GM12878 (cell line): ENCODE measurements at regions not wholly inside any gene's neighbourhood (a gene's known extent, or its start where the extent isn't known, plus 50 kb on each side); places are given as distances from the start of the nearest gene placed in this dataset.

Experiments used
- ATAC-seq: fragments of 200-7000 bp; cut with Tn5 transposase; 3 replicates; pipeline ENCODE4 v1.9.1; 2020; ENCODE audit warnings: mild to moderate bottlenecking, moderate library complexity
- BruUV-seq: library from RNA; stranded (reverse); fragments of 400-500 nt; replicated peaks from 2 replicates; lab custom pipeline; 2021; lab: Mats Ljungman, UMichigan
- CTCF ChIA-PET: fragments of 300-600 bp; sonication (Branson Sonifier 250); formaldehyde crosslinking; extraction: SDS; loops from one replicate; lab custom pipeline; 2021; ENCODE audit warnings: inconsistent platforms; lab: Yijun Ruan, JAX
- POLR2A ChIA-PET: fragments of 350-600 bp; formaldehyde crosslinking; extraction: SDS; loops from one replicate; lab custom pipeline; 2021; ENCODE audit warnings: inconsistent platforms; lab: Charles Lee
- RAD21 ChIA-PET: fragments of 300-600 bp; sonication (Branson Sonifier 250); formaldehyde crosslinking; loops from one replicate; lab custom pipeline; 2023; ENCODE audit warnings: antibody characterized with exemption; ENCODE audit not compliant: unreplicated experiment; lab: Charles Lee
- SMC1A ChIA-PET: fragments of 300-600 bp; sonication (Branson Sonifier 250); formaldehyde crosslinking; loops from one replicate; lab custom pipeline; 2023; ENCODE audit not compliant: unreplicated experiment, uncharacterized antibody; lab: Charles Lee
- DNase-seq: peaks from one replicate; pipeline ENCODE4 v3.0.0-alpha.2; 2011; ENCODE audit warnings: low read depth, low spot score
- FAIRE-seq: peaks from 3 replicates; lab custom pipeline; 2011; peaks lifted over from hg19 to GRCh38; lab: Jason Lieb, UNC
- H2AFZ ChIP-seq: 2 replicates; pipeline ENCODE4 v1.6.0; 2011; ENCODE audit warnings: low read depth, low read length, control low read depth; ENCODE audit not compliant: control insufficient read depth
- H3K27ac ChIP-seq: 2 replicates; pipeline ENCODE4 v1.5.1; 2011; ENCODE audit warnings: control low read depth; ENCODE audit not compliant: control insufficient read depth, insufficient read depth
- H3K27me3 ChIP-seq, 2 experiments: replicated peaks in 1 of 2; 2 replicates each; pipeline versions ENCODE4 v1.6.0 to v1.6.1; 2011; ENCODE audit warnings: low read length in 1 of 2; ENCODE audit not compliant: control insufficient read depth in 2 of 2, insufficient read depth in 2 of 2
- H3K36me3 ChIP-seq, 2 experiments: 2 replicates each; pipeline ENCODE4 v1.5.1; 2011; ENCODE audit warnings: low read length in 1 of 2; ENCODE audit not compliant: control insufficient read depth in 2 of 2, insufficient read depth in 2 of 2
- H3K4me1 ChIP-seq: 2 replicates; pipeline ENCODE4 v1.6.1; 2011; ENCODE audit warnings: mild to moderate bottlenecking, low read length, moderate library complexity, mixed read lengths; ENCODE audit not compliant: control insufficient read depth, insufficient read depth
- H3K4me2 ChIP-seq: 2 replicates; pipeline ENCODE4 v1.6.0; 2011; ENCODE audit warnings: control low read depth; ENCODE audit not compliant: control insufficient read depth, insufficient read depth
- H3K4me3 ChIP-seq: fragments of 200-600 bp; sonication (generic); 2 replicates; pipeline ENCODE4 v1.5.1; 2016
- H3K79me2 ChIP-seq: 2 replicates; pipeline ENCODE4 v1.6.0; 2011; ENCODE audit warnings: low read length; ENCODE audit not compliant: control insufficient read depth, insufficient read depth
- H3K9ac ChIP-seq: 2 replicates; pipeline ENCODE4 v1.8.0; 2011; ENCODE audit warnings: low read length, control low read depth, mixed read lengths; ENCODE audit not compliant: control insufficient read depth, insufficient read depth
- H3K9me3 ChIP-seq: replicated peaks from 3 replicates; pipeline ENCODE4 v1.5.1; 2011; ENCODE audit warnings: mild to moderate bottlenecking, low read length; ENCODE audit not compliant: control insufficient read depth, insufficient read depth
- H4K20me1 ChIP-seq: 2 replicates; pipeline ENCODE4 v1.6.0; 2011; ENCODE audit not compliant: control insufficient read depth, insufficient read depth
- CHD2 ChIP-seq: IDR thresholded peaks from 2 replicates; pipeline ENCODE4 v1.6.1; 2011; ENCODE audit warnings: low read depth, low read length, improper control_type of control experiment, borderline replicate concordance
- CREB1 ChIP-seq: IDR thresholded peaks from 2 replicates; pipeline ENCODE4 v1.6.1; 2012; ENCODE audit warnings: low read depth, mild to moderate bottlenecking, inconsistent platforms
- EZH2 ChIP-seq: IDR thresholded peaks from 2 replicates; pipeline ENCODE4 v1.6.1; 2012; ENCODE audit warnings: low read depth, mild to moderate bottlenecking, control low read depth, inconsistent platforms, low read length, borderline replicate concordance; ENCODE audit not compliant: control insufficient read depth
- RFX5 ChIP-seq: IDR thresholded peaks from 2 replicates; pipeline ENCODE4 v1.6.1; 2011; ENCODE audit warnings: low read depth, low read length, improper control_type of control experiment
- WGBS: methylation state at CpG from one replicate; pipeline ENCODE4 v1.1.6; 2016; ENCODE audit warnings: low lambda C conversion rate; ENCODE audit not compliant: insufficient replicate concordance, insufficient coverage; ENCODE audit errors: missing lambda C conversion rate; 5-methylcytosine and 5-hydroxymethylcytosine counted together
- in situ Hi-C: fragments of 300-500 bp; cut with MboI; formaldehyde crosslinking; loops from 9 replicates; pipeline ENCODE4 v1.14.3; 2018; ENCODE audit warnings: mixed read lengths
- intact Hi-C: fragments of 100-400 bp; cut with micrococcal nuclease; formaldehyde crosslinking; loops from one replicate; pipeline ENCODE4 v1.14.2; 2022; ENCODE audit not compliant: unreplicated experiment
- TF ChIP-seq, protein P1 (sequence below): IDR thresholded peaks from 2 replicates; pipeline ENCODE4 v1.6.1; 2012; ENCODE audit warnings: low read length, inconsistent platforms
- TF ChIP-seq, protein P2 (sequence below): IDR thresholded peaks from 2 replicates; pipeline ENCODE4 v1.6.1; 2012; ENCODE audit warnings: low read depth, low read length, improper control_type of control experiment

DNA sequence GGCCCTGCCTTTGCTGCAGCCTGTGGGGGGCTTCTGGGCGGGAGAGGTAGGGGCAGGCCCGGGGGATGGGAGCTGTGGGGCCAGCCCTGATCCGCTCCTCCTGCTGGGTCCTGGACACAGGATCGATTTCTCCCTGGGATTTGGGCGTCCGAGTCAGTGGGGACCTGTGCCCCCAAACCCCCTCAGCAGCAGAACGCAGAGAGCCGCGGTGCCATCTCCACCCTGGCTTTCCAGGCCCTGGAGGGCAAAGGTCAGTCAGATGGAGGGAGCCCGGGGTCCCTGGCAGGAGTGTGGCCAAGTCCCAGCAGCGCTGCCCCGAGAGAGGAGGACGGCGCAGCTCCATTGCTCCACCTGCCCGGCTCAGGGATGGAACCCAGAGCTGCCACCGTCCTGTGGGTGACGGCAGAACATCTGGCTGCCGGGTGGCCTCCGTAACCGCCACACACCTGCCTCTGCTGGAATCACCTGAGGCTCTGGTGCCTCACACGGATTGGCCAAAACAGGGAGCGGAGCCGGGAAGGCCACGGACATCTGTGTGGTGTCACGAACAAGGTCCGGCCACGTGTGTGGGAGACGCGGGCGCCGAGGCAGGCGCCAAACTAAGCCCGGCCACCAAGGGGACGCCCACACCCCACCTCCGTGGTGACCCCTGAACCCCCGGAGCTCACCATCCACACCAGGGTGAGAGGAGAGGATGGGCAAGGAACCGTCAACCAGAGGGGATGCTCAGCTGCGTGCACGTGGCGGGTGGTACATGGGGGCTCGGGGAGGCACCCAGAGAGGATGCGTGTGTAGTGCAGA lies 80.3 kb upstream of the FBRSL1 start:
- ChIA-PET CTCF (no interaction called here), RAD21 (no interaction called here), SMC1A (no interaction called here), POLR2A (no interaction called here)
- WGBS, result 67% methylated on average over 42 of the region's 42 CpGs
- Histone ChIP-seq H3K4me3 (no peak overlapping the region), H3K9ac (no peak overlapping the region), H3K4me1 (no peaks in the 10 kb centered on the region), H3K27me3 (no peaks in the 10 kb centered on the region), H3K36me3 (no peaks in the 10 kb centered on the region), H3K27ac (no peak overlapping the region), H3K79me2 (no peaks in the 10 kb centered on the region), H2AFZ (no peak overlapping the region), H4K20me1 (no peaks in the 10 kb centered on the region), H3K9me3 (no peaks in the 10 kb centered on the region), H3K4me2 (no peak overlapping the region)
- in situ Hi-C loops (no loop called here), intact Hi-C loops (no loop called here)
- ATAC-seq (no peak), FAIRE-seq (no peak), DNase-seq (no peak)
- BruUV-seq, result no TSS peak
- TF ChIP-seq RFX5 (no peak), CREB1 (no peak)
- TF ChIP-seq, protein P1, sequence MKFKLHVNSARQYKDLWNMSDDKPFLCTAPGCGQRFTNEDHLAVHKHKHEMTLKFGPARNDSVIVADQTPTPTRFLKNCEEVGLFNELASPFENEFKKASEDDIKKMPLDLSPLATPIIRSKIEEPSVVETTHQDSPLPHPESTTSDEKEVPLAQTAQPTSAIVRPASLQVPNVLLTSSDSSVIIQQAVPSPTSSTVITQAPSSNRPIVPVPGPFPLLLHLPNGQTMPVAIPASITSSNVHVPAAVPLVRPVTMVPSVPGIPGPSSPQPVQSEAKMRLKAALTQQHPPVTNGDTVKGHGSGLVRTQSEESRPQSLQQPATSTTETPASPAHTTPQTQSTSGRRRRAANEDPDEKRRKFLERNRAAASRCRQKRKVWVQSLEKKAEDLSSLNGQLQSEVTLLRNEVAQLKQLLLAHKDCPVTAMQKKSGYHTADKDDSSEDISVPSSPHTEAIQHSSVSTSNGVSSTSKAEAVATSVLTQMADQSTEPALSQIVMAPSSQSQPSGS, result no peak

DNA sequence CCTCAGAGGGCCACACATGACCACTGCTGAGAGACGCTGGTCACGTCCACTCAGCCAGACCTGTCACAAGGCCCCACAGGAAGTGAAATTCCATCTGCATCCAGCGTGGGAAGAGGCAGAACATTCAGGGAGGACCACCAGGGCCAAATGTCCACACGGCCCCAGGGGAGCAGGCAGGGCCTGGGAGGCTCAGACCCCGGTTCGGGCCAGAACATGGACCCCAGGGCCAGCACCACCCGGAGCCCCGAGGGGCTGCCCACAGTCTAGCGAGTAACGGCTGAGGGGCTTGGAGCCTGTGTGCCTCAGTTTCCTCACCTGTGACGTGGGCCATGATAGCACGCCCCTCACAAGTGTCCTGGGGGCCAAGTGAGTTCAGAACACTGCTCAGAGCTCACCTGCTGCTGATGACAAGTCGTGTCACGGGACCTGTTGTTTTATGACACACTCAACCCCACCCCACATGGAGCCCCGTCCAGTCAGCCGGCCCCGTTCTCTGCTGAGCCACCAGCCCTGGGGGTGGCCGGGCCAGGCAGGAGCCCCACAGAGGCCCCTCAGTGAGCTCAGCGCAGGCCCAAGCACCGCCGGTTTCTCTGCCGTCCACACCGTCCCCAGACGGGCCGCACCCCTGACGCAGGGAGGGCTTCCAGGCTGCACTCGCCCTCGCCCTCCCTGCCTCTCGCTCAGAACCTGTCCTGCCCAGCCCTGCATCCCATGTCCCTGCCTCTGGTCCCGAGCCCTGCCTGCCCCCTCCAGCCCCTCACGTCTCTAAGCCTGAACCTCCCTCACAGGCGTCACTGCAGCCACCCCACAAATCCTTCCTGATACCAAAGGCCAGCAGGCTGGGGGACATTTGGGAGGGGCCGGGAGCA lies 79.5 kb upstream of the GALNT9 start:
- ChIA-PET CTCF (no interaction called here), RAD21 (no interaction called here), SMC1A (no interaction called here), POLR2A (no interaction called here)
- intact Hi-C loops, result no loop called here
- H4K20me1 ChIP-seq, result no peaks in the 10 kb centered on the region
- WGBS, result 44% methylated on average over 33 of the region's 33 CpGs
- BruUV-seq, result no TSS peak
- no peak overlapping the region for H3K4me2 ChIP-seq
- no peak overlapping the region for H3K27ac ChIP-seq
- no peak overlapping the region for H3K4me3 ChIP-seq
- TF ChIP-seq, protein P2, sequence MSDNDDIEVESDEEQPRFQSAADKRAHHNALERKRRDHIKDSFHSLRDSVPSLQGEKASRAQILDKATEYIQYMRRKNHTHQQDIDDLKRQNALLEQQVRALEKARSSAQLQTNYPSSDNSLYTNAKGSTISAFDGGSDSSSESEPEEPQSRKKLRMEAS, result no peak
- no peak for TF ChIP-seq CHD2
- no peak for TF ChIP-seq EZH2
- H3K79me2 ChIP-seq, result no peaks in the 10 kb centered on the region
- no peak overlapping the region for H3K9ac ChIP-seq
- in situ Hi-C loops, result no loop called here
- no peaks in the 10 kb centered on the region for H3K4me1 ChIP-seq
- DNase-seq (no peak), FAIRE-seq (no peak), ATAC-seq (no peak)
- no peaks in the 10 kb centered on the region for H3K9me3 ChIP-seq
- no peaks in the 10 kb centered on the region for H3K36me3 ChIP-seq
- no peaks in the 10 kb centered on the region for H3K27me3 ChIP-seq
- no peak overlapping the region for H2AFZ ChIP-seq
